H1 (cell line): ENCODE measurements at regions not wholly inside any gene's neighbourhood (a gene's known extent, or its start where the extent isn't known, plus 50 kb on each side); places are given as distances from the start of the nearest gene placed in this dataset.

Source experiments
- EP300 ChIP-seq, 2 experiments: IDR thresholded peaks; 1 replicate in 1 of 2; 2 replicates in 1 of 2; pipeline ENCODE4 v1.6.1; 2011 to 2012; ENCODE audit warnings: low read depth in 2 of 2, low read length in 2 of 2, mild to moderate bottlenecking in 2 of 2, borderline replicate concordance in 1 of 2, inconsistent platforms in 1 of 2, moderate library complexity in 1 of 2
- POLR2A ChIP-seq, 2 experiments: IDR thresholded peaks; 1 replicate in 1 of 2; 2 replicates in 1 of 2; pipeline ENCODE4 v1.6.1; 2011; ENCODE audit warnings: low read depth in 2 of 2, low read length in 2 of 2, mild to moderate bottlenecking in 2 of 2; ENCODE audit errors: control extremely low read depth in 1 of 2
- TCF12 ChIP-seq: IDR thresholded peaks from 2 replicates; pipeline ENCODE4 v1.6.1; 2011; ENCODE audit warnings: low read depth, mild to moderate bottlenecking, low read length
- YY1 ChIP-seq: IDR thresholded peaks from 2 replicates; pipeline ENCODE4 v1.6.1; 2011; ENCODE audit warnings: low read depth, mild to moderate bottlenecking, low read length
- TF ChIP-seq, protein P1 (sequence below), 3 experiments: IDR thresholded peaks; 1 replicate in 2 of 3; 2 replicates in 1 of 3; pipeline versions ENCODE4 v1.5.1 to v1.6.1; 2011; ENCODE audit warnings: low read length in 3 of 3, mild to moderate bottlenecking in 3 of 3, inconsistent platforms in 2 of 3, low read depth in 1 of 3, moderate library complexity in 1 of 3; ENCODE audit not compliant: insufficient read depth in 1 of 3; ENCODE audit errors: control extremely low read depth in 1 of 3
- TF ChIP-seq, protein P2 (sequence below): IDR thresholded peaks from 2 replicates; pipeline ENCODE4 v1.6.1; 2012; ENCODE audit warnings: inconsistent platforms

GRCh38 chr1:93807311-93807930 is 71.6 kb downstream of the DNTTIP2 start:
- no peak for TF ChIP-seq EP300 (IDR thresholded peaks at IDR 0.05; ENCODE audit: borderline replicate concordance in 1 of 2, low read depth in 2 of 2, low read length in 2 of 2)
- TF ChIP-seq, protein P1, sequence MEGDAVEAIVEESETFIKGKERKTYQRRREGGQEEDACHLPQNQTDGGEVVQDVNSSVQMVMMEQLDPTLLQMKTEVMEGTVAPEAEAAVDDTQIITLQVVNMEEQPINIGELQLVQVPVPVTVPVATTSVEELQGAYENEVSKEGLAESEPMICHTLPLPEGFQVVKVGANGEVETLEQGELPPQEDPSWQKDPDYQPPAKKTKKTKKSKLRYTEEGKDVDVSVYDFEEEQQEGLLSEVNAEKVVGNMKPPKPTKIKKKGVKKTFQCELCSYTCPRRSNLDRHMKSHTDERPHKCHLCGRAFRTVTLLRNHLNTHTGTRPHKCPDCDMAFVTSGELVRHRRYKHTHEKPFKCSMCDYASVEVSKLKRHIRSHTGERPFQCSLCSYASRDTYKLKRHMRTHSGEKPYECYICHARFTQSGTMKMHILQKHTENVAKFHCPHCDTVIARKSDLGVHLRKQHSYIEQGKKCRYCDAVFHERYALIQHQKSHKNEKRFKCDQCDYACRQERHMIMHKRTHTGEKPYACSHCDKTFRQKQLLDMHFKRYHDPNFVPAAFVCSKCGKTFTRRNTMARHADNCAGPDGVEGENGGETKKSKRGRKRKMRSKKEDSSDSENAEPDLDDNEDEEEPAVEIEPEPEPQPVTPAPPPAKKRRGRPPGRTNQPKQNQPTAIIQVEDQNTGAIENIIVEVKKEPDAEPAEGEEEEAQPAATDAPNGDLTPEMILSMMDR (IDR thresholded peaks at IDR 0.05; ENCODE audit: control extremely low read depth in 1 of 3, insufficient read depth in 1 of 3, low read depth in 1 of 3, low read length in 3 of 3) = no peak
- TF ChIP-seq YY1 = no peak
- TF ChIP-seq, protein P2, sequence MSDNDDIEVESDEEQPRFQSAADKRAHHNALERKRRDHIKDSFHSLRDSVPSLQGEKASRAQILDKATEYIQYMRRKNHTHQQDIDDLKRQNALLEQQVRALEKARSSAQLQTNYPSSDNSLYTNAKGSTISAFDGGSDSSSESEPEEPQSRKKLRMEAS = no peak
- TF ChIP-seq POLR2A (IDR thresholded peaks at IDR 0.05; ENCODE audit: control extremely low read depth in 1 of 2, low read depth in 2 of 2, low read length in 2 of 2) = no peak
- no peak for TF ChIP-seq TCF12
